Body of pancreas (tissue), 4 donors: ENCODE measurements at regions not wholly inside any gene's neighbourhood (a gene's known extent, or its start where the extent isn't known, plus 50 kb on each side); places are given as distances from the start of the nearest gene placed in this dataset.

Source experiments
- POLR2A ChIP-seq, 3 donors: fragments of 450-650 bp; IDR thresholded peaks; one replicate each; pipeline ENCODE4 v1.6.1; 2016; ENCODE audit warnings: antibody characterized with exemption in 3 of 3, mild to moderate bottlenecking in 2 of 3
- TF ChIP-seq, protein P1 (sequence below), 7 experiments: fragments of 450-650 bp in 4 of 7; fragments of 200-600 bp in 3 of 7; sonication (generic) in 3 of 7; IDR thresholded peaks; one replicate each; pipeline ENCODE4 v1.5.1; 2016 to 2019; ENCODE audit warnings: antibody characterized with exemption in 7 of 7

DNA sequence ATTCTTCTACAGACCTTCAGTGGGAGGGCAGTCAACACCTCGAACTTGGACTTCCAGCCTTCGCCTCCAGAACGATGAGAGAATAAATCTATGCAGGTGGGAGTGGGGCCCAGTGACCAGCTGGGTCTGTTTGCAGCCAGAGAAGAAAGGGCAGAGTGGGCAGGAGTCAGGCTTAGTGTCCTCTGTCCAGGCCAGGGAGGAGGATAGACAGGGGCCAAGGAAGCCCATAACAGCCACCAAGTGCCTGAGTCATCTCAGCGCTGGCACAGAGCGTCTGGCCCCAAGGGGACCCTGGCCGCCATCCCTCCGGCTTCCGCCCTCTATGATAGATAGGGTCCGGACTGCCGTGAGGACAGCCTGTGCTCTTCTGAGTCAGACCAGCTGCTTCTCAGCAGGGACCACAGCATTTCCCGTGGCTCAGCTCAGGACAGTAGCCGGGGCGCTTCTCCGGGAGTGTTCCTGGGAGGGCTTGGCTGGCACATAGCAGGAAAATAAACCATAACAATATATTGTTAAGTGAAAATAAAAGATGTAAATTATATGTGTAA, 133.1 kb upstream of the C1orf174 start:
- TF ChIP-seq POLR2A (IDR thresholded peaks at IDR 0.05) = no peak
- TF ChIP-seq, protein P1, sequence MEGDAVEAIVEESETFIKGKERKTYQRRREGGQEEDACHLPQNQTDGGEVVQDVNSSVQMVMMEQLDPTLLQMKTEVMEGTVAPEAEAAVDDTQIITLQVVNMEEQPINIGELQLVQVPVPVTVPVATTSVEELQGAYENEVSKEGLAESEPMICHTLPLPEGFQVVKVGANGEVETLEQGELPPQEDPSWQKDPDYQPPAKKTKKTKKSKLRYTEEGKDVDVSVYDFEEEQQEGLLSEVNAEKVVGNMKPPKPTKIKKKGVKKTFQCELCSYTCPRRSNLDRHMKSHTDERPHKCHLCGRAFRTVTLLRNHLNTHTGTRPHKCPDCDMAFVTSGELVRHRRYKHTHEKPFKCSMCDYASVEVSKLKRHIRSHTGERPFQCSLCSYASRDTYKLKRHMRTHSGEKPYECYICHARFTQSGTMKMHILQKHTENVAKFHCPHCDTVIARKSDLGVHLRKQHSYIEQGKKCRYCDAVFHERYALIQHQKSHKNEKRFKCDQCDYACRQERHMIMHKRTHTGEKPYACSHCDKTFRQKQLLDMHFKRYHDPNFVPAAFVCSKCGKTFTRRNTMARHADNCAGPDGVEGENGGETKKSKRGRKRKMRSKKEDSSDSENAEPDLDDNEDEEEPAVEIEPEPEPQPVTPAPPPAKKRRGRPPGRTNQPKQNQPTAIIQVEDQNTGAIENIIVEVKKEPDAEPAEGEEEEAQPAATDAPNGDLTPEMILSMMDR (IDR thresholded peaks at IDR 0.05) = no peak
